NB4 (cell line): ENCODE measurements at regions not wholly inside any gene's neighbourhood (a gene's known extent, or its start where the extent isn't known, plus 50 kb on each side); places are given as distances from the start of the nearest gene placed in this dataset.
"Not testable (repeated sequence)": the region's sequence is repeated elsewhere in the genome, so short reads cannot be mapped to it uniquely, and the experiment has no call there.

ENCODE experiments used
- DNase-seq: peaks from one replicate; pipeline ENCODE4 v3.0.0; 2010; ENCODE audit warnings: low read depth
- H3K4me3 ChIP-seq: one replicate; pipeline ENCODE4 v1.5.1; 2011; ENCODE audit warnings: mild to moderate bottlenecking, low read depth, low read length, moderate library complexity
- MYC ChIP-seq: IDR thresholded peaks from 2 replicates; pipeline ENCODE4 v1.6.1; 2011; ENCODE audit warnings: low read depth, low read length
- POLR2A ChIP-seq: IDR thresholded peaks from 2 replicates; pipeline ENCODE4 v1.6.1; 2011; ENCODE audit warnings: mild to moderate bottlenecking; ENCODE audit not compliant: insufficient read length; ENCODE audit errors: extremely low read depth
- TF ChIP-seq, protein P1 (sequence below): IDR thresholded peaks from 2 replicates; pipeline ENCODE4 v1.6.1; 2011; ENCODE audit warnings: low read depth, low read length
- TF ChIP-seq, protein P2 (sequence below): IDR thresholded peaks from one replicate; pipeline ENCODE4 v1.5.1; 2012; ENCODE audit warnings: low read depth, low read length

DNA sequence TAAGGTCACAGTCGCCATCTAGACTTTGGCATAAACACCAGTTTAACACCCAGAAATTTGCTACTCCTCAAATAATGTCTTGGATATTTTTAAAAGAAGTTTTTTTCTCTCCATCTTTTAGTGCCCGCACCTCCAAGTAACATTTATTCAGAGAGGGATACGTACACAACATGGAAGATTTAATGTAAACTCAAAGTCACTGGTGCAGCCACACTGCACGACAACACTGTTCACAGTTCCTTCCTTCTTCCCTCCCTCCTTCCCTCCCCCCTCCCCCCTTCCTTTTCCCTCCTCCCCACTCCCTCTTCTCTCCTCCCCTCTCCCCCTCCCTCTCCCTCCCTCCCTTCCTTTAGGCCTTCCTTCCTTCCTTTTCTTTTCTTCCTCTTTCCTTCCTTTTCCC is 56.5 kb downstream of the NPPC start:
- no peak overlapping the region for H3K4me3 ChIP-seq
- TF ChIP-seq MYC (no peak), POLR2A (no peak)
- TF ChIP-seq, protein P1, sequence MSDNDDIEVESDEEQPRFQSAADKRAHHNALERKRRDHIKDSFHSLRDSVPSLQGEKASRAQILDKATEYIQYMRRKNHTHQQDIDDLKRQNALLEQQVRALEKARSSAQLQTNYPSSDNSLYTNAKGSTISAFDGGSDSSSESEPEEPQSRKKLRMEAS, result no peak
- TF ChIP-seq, protein P2, sequence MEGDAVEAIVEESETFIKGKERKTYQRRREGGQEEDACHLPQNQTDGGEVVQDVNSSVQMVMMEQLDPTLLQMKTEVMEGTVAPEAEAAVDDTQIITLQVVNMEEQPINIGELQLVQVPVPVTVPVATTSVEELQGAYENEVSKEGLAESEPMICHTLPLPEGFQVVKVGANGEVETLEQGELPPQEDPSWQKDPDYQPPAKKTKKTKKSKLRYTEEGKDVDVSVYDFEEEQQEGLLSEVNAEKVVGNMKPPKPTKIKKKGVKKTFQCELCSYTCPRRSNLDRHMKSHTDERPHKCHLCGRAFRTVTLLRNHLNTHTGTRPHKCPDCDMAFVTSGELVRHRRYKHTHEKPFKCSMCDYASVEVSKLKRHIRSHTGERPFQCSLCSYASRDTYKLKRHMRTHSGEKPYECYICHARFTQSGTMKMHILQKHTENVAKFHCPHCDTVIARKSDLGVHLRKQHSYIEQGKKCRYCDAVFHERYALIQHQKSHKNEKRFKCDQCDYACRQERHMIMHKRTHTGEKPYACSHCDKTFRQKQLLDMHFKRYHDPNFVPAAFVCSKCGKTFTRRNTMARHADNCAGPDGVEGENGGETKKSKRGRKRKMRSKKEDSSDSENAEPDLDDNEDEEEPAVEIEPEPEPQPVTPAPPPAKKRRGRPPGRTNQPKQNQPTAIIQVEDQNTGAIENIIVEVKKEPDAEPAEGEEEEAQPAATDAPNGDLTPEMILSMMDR, result no peak
- DNase-seq, result no peak

DNA sequence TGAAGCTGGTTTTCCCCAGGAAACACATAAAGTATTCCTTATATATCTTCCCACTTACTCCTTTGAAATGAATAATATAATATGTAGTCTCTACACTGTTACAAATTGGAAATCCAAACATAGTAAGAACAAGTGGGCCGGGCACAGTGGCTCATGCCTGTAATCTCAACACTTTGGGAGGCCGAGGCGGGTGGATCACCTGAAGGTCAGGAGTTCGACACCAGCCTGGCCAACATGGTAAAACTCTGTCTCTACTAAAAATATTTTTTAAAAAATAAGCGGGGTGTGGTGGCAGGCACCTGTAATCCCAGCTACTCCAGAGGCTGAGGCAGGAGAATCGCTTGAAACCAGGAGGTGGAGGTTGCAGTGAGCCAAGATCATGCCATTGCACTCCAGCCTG is 57.2 kb downstream of the NPPC start:
- DNase-seq, H3K4me3 ChIP-seq: not testable (repeated sequence)

DNA sequence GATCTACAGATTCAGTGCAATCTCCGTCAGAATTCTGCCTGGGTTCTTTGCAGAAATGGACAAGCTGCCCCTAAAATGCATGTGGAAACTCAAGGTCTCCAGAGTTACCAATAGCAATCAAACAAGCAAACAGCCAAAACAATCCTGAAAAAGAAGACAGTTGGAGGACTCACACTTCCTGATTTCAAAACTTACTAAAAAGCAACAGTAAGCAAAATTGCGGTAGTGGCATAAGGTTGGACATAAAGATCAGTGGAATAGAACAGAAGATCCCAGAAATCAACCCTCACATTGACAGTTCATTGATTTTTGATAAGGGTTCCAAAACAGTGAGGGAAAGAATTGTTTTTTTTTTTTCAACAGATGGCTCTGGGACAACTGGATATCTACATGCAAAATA is 59.7 kb downstream of the NPPC start:
- no peak overlapping the region for H3K4me3 ChIP-seq
- TF ChIP-seq, protein P2, result no peak
- peak; percentile 25 for DNase-seq

DNA sequence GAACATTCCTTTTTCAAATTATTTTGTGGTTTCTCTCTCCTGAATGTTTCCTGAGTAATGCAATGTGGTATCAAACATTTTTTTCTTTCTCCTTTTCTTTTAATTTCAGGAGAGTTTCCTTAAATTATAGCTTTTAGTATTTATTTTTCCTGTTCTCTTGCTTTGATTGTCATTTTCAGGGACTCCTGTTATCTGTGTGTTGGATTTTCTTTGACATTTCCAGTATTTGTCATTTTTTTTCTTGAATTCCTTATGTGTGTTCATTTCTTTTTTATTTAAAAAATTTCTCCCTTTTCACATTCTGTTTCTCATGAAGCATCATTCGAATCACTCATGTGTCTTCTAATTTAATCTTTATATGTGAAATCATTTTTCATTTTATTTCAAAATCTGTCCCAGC is 61.0 kb downstream of the NPPC start:
- no peak overlapping the region for H3K4me3 ChIP-seq
- no peak for TF ChIP-seq POLR2A
- TF ChIP-seq, protein P1, result no peak
- TF ChIP-seq, protein P2, result no peak
- TF ChIP-seq MYC, result no peak
- DNase-seq, result no peak

DNA sequence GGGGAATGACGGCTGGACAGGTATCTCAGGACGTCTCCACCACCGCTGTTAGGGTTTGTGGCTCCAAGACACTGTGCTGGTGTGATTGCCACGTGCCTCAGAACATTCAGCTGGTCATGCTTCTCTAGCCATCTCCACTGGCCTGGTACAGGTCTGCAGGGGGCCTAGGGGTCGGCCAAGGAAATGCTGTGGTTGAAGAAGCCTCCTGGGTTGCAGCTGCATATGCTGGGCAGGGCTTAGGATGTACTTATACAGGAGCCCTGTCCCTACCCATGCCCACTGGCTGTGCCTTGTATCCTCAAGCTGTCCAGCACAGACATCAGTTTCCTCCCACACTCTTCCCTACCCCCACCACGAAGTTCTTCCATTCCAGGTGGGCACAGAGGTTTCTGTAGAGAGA is 64.1 kb downstream of the NPPC start:
- H3K4me3 ChIP-seq, result no peak overlapping the region
- no peak for DNase-seq
- no peak for TF ChIP-seq MYC
- TF ChIP-seq, protein P1, result no peak
- no peak for TF ChIP-seq POLR2A
- TF ChIP-seq, protein P2, result no peak

DNA sequence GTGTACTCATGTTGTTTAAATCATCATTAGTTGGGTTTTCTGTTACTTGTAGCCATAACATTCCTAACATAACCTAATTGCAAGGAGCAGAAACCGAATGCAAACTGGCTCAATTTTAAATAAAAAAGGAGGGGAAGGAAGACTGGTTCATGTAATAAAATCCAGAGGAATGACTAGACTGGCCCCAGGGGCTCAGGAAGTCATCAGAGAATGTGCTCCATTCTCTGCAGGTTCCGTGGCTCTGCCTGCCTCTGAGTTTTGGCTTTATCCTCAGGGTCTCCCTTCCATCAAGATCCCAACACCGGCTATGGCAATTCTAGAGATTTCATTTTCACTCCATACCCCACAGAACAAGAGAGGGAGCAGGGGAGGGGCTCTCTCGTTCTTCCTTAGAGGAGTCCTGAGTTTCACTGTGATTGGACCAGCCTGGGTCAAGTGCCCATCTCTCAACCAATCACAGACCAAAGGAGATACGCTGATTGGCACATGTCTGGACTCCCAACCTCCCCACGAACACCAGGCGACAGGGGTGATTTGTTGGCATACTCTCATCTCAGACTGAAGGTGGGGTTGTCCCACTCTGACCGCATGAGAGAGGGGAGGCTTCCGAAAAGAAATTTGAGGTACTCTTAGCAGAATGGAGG is 64.8 kb downstream of the NPPC start:
- TF ChIP-seq POLR2A, result no peak
- no peak for TF ChIP-seq MYC
- TF ChIP-seq, protein P2, result no peak
- TF ChIP-seq, protein P1, result no peak
- H3K4me3 ChIP-seq, result no peak overlapping the region
- DNase-seq, result no peak
